SK-N-MC (cell line): ENCODE measurements at regions not wholly inside any gene's neighbourhood (a gene's known extent, or its start where the extent isn't known, plus 50 kb on each side); places are given as distances from the start of the nearest gene placed in this dataset.

ENCODE experiments used
- EZH2 ChIP-seq: fragments of 200-600 bp; sonication (generic); IDR thresholded peaks from one replicate; pipeline ENCODE4 v1.6.1; 2017; ENCODE audit warnings: antibody characterized with exemption
- FOXP2 ChIP-seq: optimal IDR thresholded peaks from 2 replicates; pipeline ENCODE3; 2011; ENCODE audit warnings: mild to moderate bottlenecking, moderate library complexity; ENCODE audit not compliant: insufficient read depth; ENCODE audit errors: extremely low read length, control extremely low read depth
- POLR2AphosphoS5 ChIP-seq: IDR thresholded peaks from 2 replicates; pipeline ENCODE4 v1.6.1; 2012; ENCODE audit warnings: mild to moderate bottlenecking, low read depth, low read length, borderline replicate concordance

- TF ChIP-seq EZH2: no peak
- TF ChIP-seq POLR2AphosphoS5: no peak
- TF ChIP-seq FOXP2: no peak
These were observed 190.7 kb upstream of the CNTN6 start for GRCh38 chr3:901953-902778.
